SKM-1 treated with dmso at 0.1 percent for 144 hours (cell line): ENCODE measurements at regions not wholly inside any gene's neighbourhood (a gene's known extent, or its start where the extent isn't known, plus 50 kb on each side); places are given as distances from the start of the nearest gene placed in this dataset.
"Not testable (repeated sequence)": the region's sequence is repeated elsewhere in the genome, so short reads cannot be mapped to it uniquely, and the experiment has no call there.

ENCODE experiments used
- DNase-seq: peaks from one replicate; lab custom pipeline; 2025; ENCODE audit not compliant: unreplicated experiment; lab: John Stamatoyannopoulos, UW

GRCh38 chr6:79810185-79810705, 137.1 kb downstream of the ELOVL4 start:
- no peak for DNase-seq

GRCh38 chr6:79808921-79809320, 138.4 kb downstream of the ELOVL4 start:
- DNase-seq: no peak

- DNase-seq: not testable (repeated sequence)
These were observed 140.7 kb downstream of the ELOVL4 start for GRCh38 chr6:79806661-79807060.

GRCh38 chr6:79804732-79805131, 142.6 kb downstream of the ELOVL4 start:
- DNase-seq: no peak

- DNase-seq: no peak
These were observed 143.4 kb downstream of the ELOVL4 start for GRCh38 chr6:79803917-79804316.

- DNase-seq: peak; percentile 75
These were observed 144.6 kb downstream of the ELOVL4 start for GRCh38 chr6:79802657-79803300.

GRCh38 chr6:79801362-79801761, 146.0 kb downstream of the ELOVL4 start:
- no peak for DNase-seq

- no peak for DNase-seq
These were observed 148.5 kb downstream of the ELOVL4 start for GRCh38 chr6:79798841-79799240.

- no peak for DNase-seq
These were observed 149.4 kb downstream of the ELOVL4 start for GRCh38 chr6:79797912-79798311.

GRCh38 chr6:79797163-79797764, 150.1 kb downstream of the ELOVL4 start:
- no peak for DNase-seq

- peak; percentile 8 for DNase-seq
These were observed 151.2 kb downstream of the ELOVL4 start for GRCh38 chr6:79796197-79796596.

GRCh38 chr6:79789896-79790295, 157.5 kb downstream of the ELOVL4 start:
- no peak for DNase-seq

- no peak for DNase-seq
These were observed 157.6 kb downstream of the SH3BGRL2 start for GRCh38 chr6:79788756-79789155.

- no peak for DNase-seq
These were observed 156.5 kb downstream of the SH3BGRL2 start for GRCh38 chr6:79787626-79788025.

GRCh38 chr6:79784395-79784753, 153.2 kb downstream of the SH3BGRL2 start:
- DNase-seq: no peak

GRCh38 chr6:79783670-79784394, 152.7 kb downstream of the SH3BGRL2 start:
- DNase-seq: no peak

GRCh38 chr6:79782792-79783580, 151.9 kb downstream of the SH3BGRL2 start:
- no peak for DNase-seq

GRCh38 chr6:79781916-79782315, 150.8 kb downstream of the SH3BGRL2 start:
- no peak for DNase-seq

GRCh38 chr6:79780881-79781280, 149.8 kb downstream of the SH3BGRL2 start:
- no peak for DNase-seq

- DNase-seq: peak; percentile 3
These were observed 147.7 kb downstream of the SH3BGRL2 start for GRCh38 chr6:79778816-79779215.
